ENCODE measurements at regions not wholly inside any gene's neighbourhood (a gene's known extent, or its start where the extent isn't known, plus 50 kb on each side); places are given as distances from the start of the nearest gene placed in this dataset.

- TF ChIP-seq POLR2A (IDR thresholded peaks at IDR 0.05; ENCODE audit: low read length) (no peak), GATA1 (IDR thresholded peaks at IDR 0.05; ENCODE audit: low read depth, low read length) (no peak)
Measured at GRCh38 chr16:55176901-55177300, 147.1 kb upstream of the IRX6 start.

Data from erythroblast (primary cell).